IMR-90 (cell line): ENCODE measurements at regions not wholly inside any gene's neighbourhood (a gene's known extent, or its start where the extent isn't known, plus 50 kb on each side); places are given as distances from the start of the nearest gene placed in this dataset.

ENCODE experiments used
- ATAC-seq: fragments of 200-7000 bp; cut with Tn5 transposase; 2 replicates; pipeline ENCODE4 v1.9.1; 2020; ENCODE audit warnings: low read depth, mild to moderate bottlenecking, moderate library complexity
- BruUV-seq: library from RNA; stranded (reverse); fragments of 400-500 nt; replicated peaks from 2 replicates; lab custom pipeline; 2021; lab: Mats Ljungman, UMichigan
- CTCF ChIA-PET: fragments of 300-600 bp; formaldehyde crosslinking; extraction: SDS; loops from one replicate; lab custom pipeline; 2021; ENCODE audit warnings: antibody characterized with exemption; lab: Yijun Ruan, JAX
- POLR2A ChIA-PET: fragments of 300-600 bp; sonication (Branson Sonifier 250); formaldehyde crosslinking; loops from one replicate; lab custom pipeline; 2022; ENCODE audit warnings: antibody characterized with exemption; ENCODE audit not compliant: unreplicated experiment; lab: Charles Lee
- DNase-seq: peaks from one replicate; pipeline ENCODE4 v3.0.0; 2013
- H2AFZ ChIP-seq: replicated peaks from 2 replicates; pipeline ENCODE3; 2013; ENCODE audit warnings: low read length, mild to moderate bottlenecking; ENCODE audit not compliant: poor library complexity
- H2AK5ac ChIP-seq: 2 replicates; pipeline ENCODE4 v1.6.1; 2013; ENCODE audit warnings: low read depth, low read length, inconsistent platforms
- H2AK9ac ChIP-seq: replicated peaks from 2 replicates; pipeline ENCODE3; 2013; ENCODE audit warnings: mild to moderate bottlenecking, low read depth, low read length, moderate library complexity; ENCODE audit not compliant: poor library complexity
- H2BK120ac ChIP-seq: 2 replicates; pipeline ENCODE4 v1.6.1; 2013; ENCODE audit warnings: low read depth, low read length, inconsistent platforms
- H2BK15ac ChIP-seq: 3 replicates; pipeline ENCODE4 v1.6.1; 2013; ENCODE audit warnings: low read depth, low read length, inconsistent platforms
- H2BK20ac ChIP-seq: 2 replicates; pipeline ENCODE4 v1.6.1; 2013; ENCODE audit warnings: low read depth, mild to moderate bottlenecking, inconsistent platforms, low read length, moderate library complexity
- H2BK5ac ChIP-seq: 2 replicates; pipeline ENCODE4 v1.6.1; 2013; ENCODE audit warnings: mild to moderate bottlenecking, low read depth, low read length, inconsistent platforms; ENCODE audit not compliant: poor library complexity, severe bottlenecking
- H3K14ac ChIP-seq: replicated peaks from 2 replicates; pipeline ENCODE4 v1.6.1; 2013; ENCODE audit warnings: low read depth, low read length, inconsistent platforms
- H3K18ac ChIP-seq: 2 replicates; pipeline ENCODE4 v1.6.1; 2013; ENCODE audit warnings: low read depth, low read length, control low read depth
- H3K23ac ChIP-seq: 2 replicates; pipeline ENCODE4 v1.6.1; 2013; ENCODE audit warnings: low read depth, low read length, inconsistent platforms
- H3K27ac ChIP-seq: 2 replicates; pipeline ENCODE4 v1.5.1; 2013; ENCODE audit warnings: mild to moderate bottlenecking, control low read depth, low read length; ENCODE audit not compliant: insufficient read depth
- H3K27me3 ChIP-seq: 2 replicates; pipeline ENCODE4 v1.6.1; 2013; ENCODE audit warnings: low read length; ENCODE audit not compliant: control insufficient read depth, insufficient read depth
- H3K36me3 ChIP-seq: 2 replicates; pipeline ENCODE4 v1.6.1; 2013; ENCODE audit warnings: low read length, mixed read lengths; ENCODE audit not compliant: control insufficient read depth, insufficient read depth
- H3K4ac ChIP-seq: 2 replicates; pipeline ENCODE4 v1.6.1; 2013; ENCODE audit warnings: low read depth, low read length, inconsistent platforms
- H3K4me1 ChIP-seq: 2 replicates; pipeline ENCODE4 v1.6.1; 2013; ENCODE audit warnings: low read length, mixed read lengths; ENCODE audit not compliant: control insufficient read depth, insufficient read depth
- H3K4me2 ChIP-seq: 2 replicates; pipeline ENCODE4 v1.6.1; 2013; ENCODE audit warnings: low read depth, mild to moderate bottlenecking, control low read depth, low read length, moderate library complexity
- H3K4me3 ChIP-seq: 2 replicates; pipeline ENCODE4 v1.5.1; 2013; ENCODE audit warnings: low read depth, mild to moderate bottlenecking, control low read depth, low read length, moderate library complexity; ENCODE audit not compliant: insufficient read depth
- H3K56ac ChIP-seq: 2 replicates; pipeline ENCODE4 v1.6.1; 2013; ENCODE audit warnings: low read length, inconsistent platforms; ENCODE audit not compliant: insufficient read depth; ENCODE audit errors: extremely low read depth
- H3K79me1 ChIP-seq, 2 experiments: 2 replicates each; pipeline ENCODE4 v1.6.1; 2013; ENCODE audit warnings: low read length in 2 of 2, inconsistent platforms in 1 of 2, low read depth in 1 of 2
- H3K9ac ChIP-seq: 2 replicates; pipeline ENCODE4 v1.6.1; 2013; ENCODE audit warnings: low read depth, low read length, control low read depth
- H3K9me1 ChIP-seq: 2 replicates; pipeline ENCODE4 v1.6.1; 2013; ENCODE audit warnings: low read length, inconsistent platforms; ENCODE audit not compliant: insufficient read depth
- H3K9me3 ChIP-seq: 2 replicates; pipeline ENCODE4 v1.6.1; 2013; ENCODE audit warnings: low read length; ENCODE audit not compliant: control insufficient read depth, insufficient read depth
- H4K20me1 ChIP-seq: 2 replicates; pipeline ENCODE4 v1.6.1; 2013; ENCODE audit warnings: low read length, inconsistent platforms; ENCODE audit not compliant: insufficient read depth
- H4K5ac ChIP-seq: 2 replicates; pipeline ENCODE4 v1.6.1; 2013; ENCODE audit warnings: mild to moderate bottlenecking, low read depth, low read length, control low read depth
- H4K8ac ChIP-seq, 2 experiments: 2 replicates each; pipeline ENCODE4 v1.6.1; 2013; ENCODE audit warnings: low read depth in 2 of 2, low read length in 2 of 2, control low read depth in 1 of 2, inconsistent platforms in 1 of 2
- H4K91ac ChIP-seq: 2 replicates; pipeline ENCODE4 v1.6.1; 2013; ENCODE audit warnings: low read depth, low read length, inconsistent platforms; ENCODE audit not compliant: insufficient read depth
- BHLHE40 ChIP-seq: fragments of 150-350 bp; IDR thresholded peaks from 2 replicates; pipeline ENCODE4 v1.6.1; 2016; ENCODE audit warnings: mild to moderate bottlenecking, low read depth, low read length
- CEBPB ChIP-seq: IDR thresholded peaks from 2 replicates; pipeline ENCODE4 v1.6.1; 2012; ENCODE audit warnings: low read depth, low read length, improper control_type of control experiment
- CHD1 ChIP-seq: IDR thresholded peaks from 2 replicates; pipeline ENCODE4 v1.6.1; 2012; ENCODE audit warnings: low read depth, low read length, improper control_type of control experiment
- CTCF ChIP-seq: conservative IDR thresholded peaks from 2 replicates; pipeline ENCODE4 v1.5.1; 2012; ENCODE audit warnings: mild to moderate bottlenecking, low read depth, low read length, improper control_type of control experiment
- ELK1 ChIP-seq: fragments of 150-350 bp; IDR thresholded peaks from 2 replicates; pipeline ENCODE4 v1.6.1; 2016; ENCODE audit warnings: low read depth, mild to moderate bottlenecking, low read length, moderate library complexity, borderline replicate concordance
- FOS ChIP-seq: fragments of 150-350 bp; IDR thresholded peaks from 2 replicates; pipeline ENCODE4 v1.6.1; 2016; ENCODE audit warnings: low read depth, low read length
- MAFK ChIP-seq: IDR thresholded peaks from 2 replicates; pipeline ENCODE4 v1.6.1; 2012; ENCODE audit warnings: low read depth, low read length, improper control_type of control experiment
- MAZ ChIP-seq: IDR thresholded peaks from 2 replicates; pipeline ENCODE4 v1.6.1; 2012; ENCODE audit warnings: low read depth, mild to moderate bottlenecking, low read length, improper control_type of control experiment, moderate library complexity, borderline replicate concordance
- MXI1 ChIP-seq: IDR thresholded peaks from 2 replicates; pipeline ENCODE4 v1.6.1; 2012; ENCODE audit warnings: low read depth, mild to moderate bottlenecking, low read length, moderate library complexity, borderline replicate concordance
- NFE2L2 ChIP-seq: fragments of 150-350 bp; IDR thresholded peaks from 2 replicates; pipeline ENCODE4 v1.6.1; 2016; ENCODE audit warnings: low read depth, mild to moderate bottlenecking, low read length
- POLR2A ChIP-seq: IDR thresholded peaks from 2 replicates; pipeline ENCODE4 v1.6.1; 2012; ENCODE audit warnings: mild to moderate bottlenecking, low read depth, low read length
- RAD21 ChIP-seq: IDR thresholded peaks from 2 replicates; pipeline ENCODE4 v1.6.1; 2012; ENCODE audit warnings: low read length, improper control_type of control experiment
- RCOR1 ChIP-seq: IDR thresholded peaks from 2 replicates; pipeline ENCODE4 v1.6.1; 2012; ENCODE audit warnings: mild to moderate bottlenecking, low read length, improper control_type of control experiment; ENCODE audit not compliant: insufficient replicate concordance
- RFX5 ChIP-seq: IDR thresholded peaks from 2 replicates; pipeline ENCODE4 v1.8.0; 2012; ENCODE audit warnings: low read depth, mild to moderate bottlenecking, low read length, moderate library complexity
- SMC3 ChIP-seq: fragments of 150-350 bp; IDR thresholded peaks from 2 replicates; pipeline ENCODE4 v1.6.1; 2016; ENCODE audit warnings: low read depth, mild to moderate bottlenecking, antibody characterized with exemption, low read length, moderate library complexity
- USF2 ChIP-seq: fragments of 150-350 bp; IDR thresholded peaks from 2 replicates; pipeline ENCODE4 v1.6.1; 2017; ENCODE audit warnings: mild to moderate bottlenecking, antibody characterized with exemption, low read length, low read depth
- WGBS, 2 experiments: methylation state at CpG; one replicate each; pipeline versions ENCODE4 v1.1.5 to v1.1.7; 2013; ENCODE audit warnings: missing lambda C conversion rate in 2 of 2; ENCODE audit not compliant: insufficient read length in 1 of 2; ENCODE audit errors: extremely low coverage in 2 of 2; 5-methylcytosine and 5-hydroxymethylcytosine counted together
- dilution Hi-C: fragments of 300-500 bp; cut with HindIII; formaldehyde crosslinking; loops from one replicate; pipeline ENCODE4 v1.14.3; 2018; ENCODE audit warnings: low sequenced_read_pairs; ENCODE audit not compliant: unreplicated experiment
- in situ Hi-C: fragments of 300-500 bp; cut with MboI; formaldehyde crosslinking; loops from 3 replicates; pipeline ENCODE4 v1.14.3; 2019; ENCODE audit warnings: low sequenced_read_pairs, inconsistent platforms, mixed read lengths
- intact Hi-C: fragments of 100-400 bp; cut with micrococcal nuclease; formaldehyde crosslinking; loops from 2 replicates; pipeline ENCODE4 v1.10.0; 2022

- Histone ChIP-seq H3K9me1 (peaks cover 5% of the 10 kb centered on the region; the same call in 1 of the 2 replicates), H3K36me3 (no peaks in the 10 kb centered on the region), H2BK15ac (no peak overlapping the region), H4K8ac (no peak overlapping the region), H3K27me3 (no peaks in the 10 kb centered on the region), H3K23ac (no peak overlapping the region), H2BK5ac (no peak overlapping the region), H2AFZ (no peak overlapping the region), H3K27ac (no peak overlapping the region), H2BK20ac (no peak overlapping the region), H3K4me3 (no peak overlapping the region), H3K4ac (no peak overlapping the region), H3K9ac (no peak overlapping the region), H2AK5ac (no peak overlapping the region), H3K4me2 (no peak overlapping the region), H3K56ac (no peak overlapping the region), H2AK9ac (no peak overlapping the region), H4K20me1 (no peaks in the 10 kb centered on the region), H3K4me1 (peaks cover 6% of the 10 kb centered on the region; the same call in 1 of the 2 replicates), H3K79me1 (no peaks in the 10 kb centered on the region), H4K5ac (no peak overlapping the region), H2BK120ac (no peak overlapping the region), H3K18ac (no peak overlapping the region), H3K14ac (no peak overlapping the region), H4K91ac (no peak overlapping the region), H3K9me3 (no peaks in the 10 kb centered on the region)
- dilution Hi-C loops (no loop called here), intact Hi-C loops (no loop called here), in situ Hi-C loops (no loop called here)
- CTCF ChIA-PET = interaction anchor here (1.0 kb wide), 1 partner anchor 15 kb away, joined by 4 read pairs; no protein-coding TSS in a partner anchor
- POLR2A ChIA-PET = no interaction called here
- ATAC-seq (no peak), DNase-seq (no peak)
- WGBS, 2 experiments = 90% methylated on average over 2 of the region's 2 CpGs; no CpG with 5 or more reads in 1 of the 2 experiments
- no TSS peak for BruUV-seq
- TF ChIP-seq FOS (no peak), USF2 (no peak), CEBPB (no peak), RFX5 (no peak), RCOR1 (no peak), CHD1 (no peak), MXI1 (no peak), SMC3 (no peak), NFE2L2 (no peak), CTCF (no peak), ELK1 (no peak), RAD21 (no peak), MAZ (no peak), MAFK (no peak), BHLHE40 (no peak), POLR2A (no peak)
These were observed 178.2 kb upstream of the NR3C1 start for GRCh38 chr5:143581649-143582048.
